Ovary (tissue), 7 donors: ENCODE measurements at regions not wholly inside any gene's neighbourhood (a gene's known extent, or its start where the extent isn't known, plus 50 kb on each side); places are given as distances from the start of the nearest gene placed in this dataset.

Source experiments
- DNase-seq, 5 donors: peaks; one replicate each; pipeline ENCODE4 v3.0.0-alpha.2; 2019 to 2020
- H3K27ac ChIP-seq, 2 donors: fragments of 200-600 bp; one replicate each; pipeline versions ENCODE4 v1.5.1 to v1.8.0; 2019 to 2022
- H3K27me3 ChIP-seq: fragments of 200-600 bp; one replicate; pipeline ENCODE4 v1.8.0; 2022
- H3K36me3 ChIP-seq: fragments of 200-600 bp; sonication (generic); one replicate; pipeline ENCODE4 v1.5.1; 2019
- H3K4me1 ChIP-seq: one replicate; pipeline ENCODE4 v1.8.1; 2013; ENCODE audit warnings: mild to moderate bottlenecking, moderate library complexity; ENCODE audit not compliant: insufficient read depth
- H3K4me3 ChIP-seq: fragments of 200-600 bp; sonication (generic); one replicate; pipeline ENCODE4 v1.5.1; 2017
- H3K9me3 ChIP-seq, 2 donors: fragments of 200-600 bp in 1 of 2; sonication (generic) in 1 of 2; one replicate each; pipeline versions ENCODE4 v1.5.1 to v1.8.1; 2013 to 2019; ENCODE audit warnings: mild to moderate bottlenecking in 1 of 2, moderate library complexity in 1 of 2
- CTCF ChIP-seq, 3 donors: fragments of 450-650 bp in 2 of 3; fragments of 200-600 bp in 1 of 3; IDR thresholded peaks; one replicate each; pipeline versions ENCODE4 v1.5.1 to v1.8.0; 2016 to 2022; ENCODE audit warnings: antibody characterized with exemption in 3 of 3, mild to moderate bottlenecking in 1 of 3
- EP300 ChIP-seq: sonication (generic); formaldehyde crosslinking; IDR thresholded peaks from one replicate; pipeline ENCODE4 v1.6.1; 2017; ENCODE audit warnings: antibody characterized with exemption
- POLR2A ChIP-seq: fragments of 450-650 bp; IDR thresholded peaks from one replicate; pipeline ENCODE4 v1.6.1; 2017; ENCODE audit warnings: antibody characterized with exemption, mild to moderate bottlenecking, moderate library complexity
- WGBS, 3 donors: extraction: QIAGEN DNeasy Blood & Tissue Kit in 1 of 3; methylation state at CpG; one replicate each; pipeline versions ENCODE4 v1.1.5 to v1.1.7; 2013 to 2017; 5-methylcytosine and 5-hydroxymethylcytosine counted together
- intact Hi-C, 4 donors: fragments of 100-400 bp; cut with DNase I; formaldehyde crosslinking; loops; one replicate each; pipeline versions ENCODE4 v1.11.0 to v1.15.1; 2022 to 2023
- donor health status: DM: no; HTN: no; CAD: no; lungs with moderate emphysema.
- donor health status: DM: no; HTN: no; CAD: no.
- donor health status: Bipolar disorder and iron deficiency.
- donor health status: DM: no; HTN: no; CAD: no.
- donor health status: DM: yes; HTN: yes; CAD: no.

- H3K4me1 ChIP-seq = no peaks in the 10 kb centered on the region
- no peaks in the 10 kb centered on the region for H3K9me3 ChIP-seq
- H3K4me3 ChIP-seq = no peak overlapping the region
- H3K36me3 ChIP-seq = no peaks in the 10 kb centered on the region
- no peak overlapping the region for H3K27ac ChIP-seq
- no peak for TF ChIP-seq EP300
- TF ChIP-seq CTCF (IDR thresholded peaks at IDR 0.05) = no peak
- TF ChIP-seq POLR2A = no peak
- 55 to 79% (median 60%) methylated on average over 3 of the region's 3 CpGs for WGBS, 3 donors
- no peak for DNase-seq
- intact Hi-C loops = no loop called here
- H3K27me3 ChIP-seq = no peaks in the 10 kb centered on the region
Observed at GRCh38 chr3:174409086-174409743, 449.9 kb upstream of the NAALADL2 start.

- WGBS, 3 donors = 43 to 74% (median 64%) methylated on average over 2 of the region's 2 CpGs
- Histone ChIP-seq H3K9me3 (no peaks in the 10 kb centered on the region), H3K27ac (no peak overlapping the region), H3K36me3 (no peaks in the 10 kb centered on the region), H3K27me3 (no peaks in the 10 kb centered on the region), H3K4me1 (no peaks in the 10 kb centered on the region), H3K4me3 (no peak overlapping the region)
- DNase-seq = no peak
- TF ChIP-seq CTCF (IDR thresholded peaks at IDR 0.05) (no peak), EP300 (no peak), POLR2A (no peak)
- intact Hi-C loops = no loop called here
Observed at GRCh38 chr3:174413062-174413912, 445.8 kb upstream of the NAALADL2 start.

- no peak for TF ChIP-seq POLR2A
- Histone ChIP-seq H3K36me3 (no peaks in the 10 kb centered on the region), H3K4me1 (no peaks in the 10 kb centered on the region), H3K27ac (no peak overlapping the region), H3K4me3 (no peak overlapping the region), H3K9me3 (no peaks in the 10 kb centered on the region), H3K27me3 (no peaks in the 10 kb centered on the region)
- no peak for DNase-seq
- intact Hi-C loops = no loop called here
- 74 to 88% (median 77%) methylated on average over 1 of the region's 1 CpG for WGBS, 3 donors
Observed at GRCh38 chr3:174414902-174415301, 444.2 kb upstream of the NAALADL2 start.

- Histone ChIP-seq H3K27me3 (no peaks in the 10 kb centered on the region), H3K4me1 (no peaks in the 10 kb centered on the region), H3K4me3 (no peak overlapping the region), H3K27ac (no peak overlapping the region), H3K36me3 (no peaks in the 10 kb centered on the region), H3K9me3 (no peaks in the 10 kb centered on the region)
- intact Hi-C loops = no loop called here
- TF ChIP-seq POLR2A (no peak), CTCF (IDR thresholded peaks at IDR 0.05) (no peak), EP300 (no peak)
- WGBS, 3 donors = 66 to 78% (median 69%) methylated on average over 4 of the region's 4 CpGs
- DNase-seq = no peak
Observed at GRCh38 chr3:174417573-174417972, 441.6 kb upstream of the NAALADL2 start.

GRCh38 chr3:174419216-174419615 is 439.9 kb upstream of the NAALADL2 start:
- 79 to 94% (median 90%) methylated on average over 1 of the region's 1 CpG for WGBS, 3 donors
- H3K27ac ChIP-seq = no peak overlapping the region
- no peak for TF ChIP-seq EP300
- TF ChIP-seq CTCF (IDR thresholded peaks at IDR 0.05) = no peak
- TF ChIP-seq POLR2A = no peak
- no peak overlapping the region for H3K4me3 ChIP-seq
- intact Hi-C loops = no loop called here
- H3K36me3 ChIP-seq = no peaks in the 10 kb centered on the region
- no peaks in the 10 kb centered on the region for H3K4me1 ChIP-seq
- no peaks in the 10 kb centered on the region for H3K9me3 ChIP-seq
- DNase-seq = no peak
- H3K27me3 ChIP-seq = no peaks in the 10 kb centered on the region
